ENCODE measurements at regions not wholly inside any gene's neighbourhood (a gene's known extent, or its start where the extent isn't known, plus 50 kb on each side); places are given as distances from the start of the nearest gene placed in this dataset.

- no peak for DNase-seq
These were observed 236.8 kb downstream of the OPA1 start for GRCh38 chr3:193829781-193830180.

DNA sequence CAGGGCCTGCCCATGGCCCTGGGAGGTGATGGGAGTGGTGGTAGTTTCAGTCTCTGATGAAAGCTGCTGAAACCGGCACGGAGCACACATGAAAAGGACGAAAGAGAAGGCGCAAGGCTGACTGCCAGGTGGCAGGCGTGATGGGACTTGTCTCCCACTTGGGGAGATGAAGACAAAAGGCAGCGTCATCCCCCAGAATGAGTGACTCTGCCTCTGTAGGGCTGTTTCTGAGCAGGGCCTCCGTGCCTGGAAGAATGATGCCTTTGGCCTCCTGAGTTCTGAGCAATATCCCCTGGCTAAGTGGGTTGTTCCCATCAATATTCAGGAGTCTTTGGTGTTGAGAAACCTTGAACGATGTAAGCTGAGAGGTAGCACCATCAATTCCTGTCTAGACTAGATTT, 237.8 kb downstream of the OPA1 start:
- DNase-seq: no peak

DNA sequence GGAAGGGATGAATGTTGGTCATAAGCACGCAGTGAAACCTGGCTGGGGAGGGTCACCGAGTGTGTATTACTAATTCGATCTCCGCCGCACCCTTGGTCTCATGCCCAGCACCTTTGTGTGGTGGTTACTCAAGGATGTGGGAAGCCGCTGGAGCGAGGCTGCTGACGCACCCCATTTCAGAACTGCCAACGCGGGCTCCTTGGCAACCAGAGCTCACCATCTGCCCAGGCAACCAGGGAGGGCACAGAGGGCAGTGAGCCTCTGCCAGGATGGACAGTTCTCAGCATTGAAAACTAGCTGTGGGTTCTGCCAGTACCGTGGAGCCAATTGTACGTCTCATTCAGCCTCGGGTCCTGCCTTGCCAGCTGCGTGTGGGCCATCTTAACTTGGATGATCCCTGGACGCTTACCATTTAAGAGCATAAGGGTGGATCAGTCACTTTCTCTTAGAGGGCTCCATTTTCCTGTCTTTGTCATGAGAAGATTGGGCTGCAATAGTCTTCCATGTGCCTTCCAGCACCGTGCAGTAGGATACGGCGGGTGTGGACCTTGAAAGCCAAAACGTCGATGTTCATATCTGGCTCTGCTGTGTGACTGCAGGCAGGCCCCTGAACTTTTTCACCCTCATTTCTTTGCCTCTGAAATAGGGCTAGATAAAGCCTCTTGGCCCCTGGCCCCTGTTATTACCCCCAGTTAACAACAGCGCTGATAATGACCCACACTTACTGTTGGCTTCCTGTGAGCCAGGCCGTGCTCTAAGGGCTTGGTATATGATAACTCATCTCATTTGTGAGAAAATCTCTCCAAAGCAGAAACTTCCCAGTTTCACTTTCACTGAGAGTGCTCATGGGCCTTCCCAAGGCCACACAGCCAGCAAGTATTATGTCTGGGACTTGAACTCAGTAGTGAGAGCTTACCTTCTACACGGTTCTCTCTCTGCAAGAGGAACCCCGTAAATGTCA, 238.8 kb downstream of the OPA1 start:
- no peak for DNase-seq

GRCh38 chr3:193832833-193833413, 239.9 kb downstream of the OPA1 start:
- DNase-seq: no peak

DNA sequence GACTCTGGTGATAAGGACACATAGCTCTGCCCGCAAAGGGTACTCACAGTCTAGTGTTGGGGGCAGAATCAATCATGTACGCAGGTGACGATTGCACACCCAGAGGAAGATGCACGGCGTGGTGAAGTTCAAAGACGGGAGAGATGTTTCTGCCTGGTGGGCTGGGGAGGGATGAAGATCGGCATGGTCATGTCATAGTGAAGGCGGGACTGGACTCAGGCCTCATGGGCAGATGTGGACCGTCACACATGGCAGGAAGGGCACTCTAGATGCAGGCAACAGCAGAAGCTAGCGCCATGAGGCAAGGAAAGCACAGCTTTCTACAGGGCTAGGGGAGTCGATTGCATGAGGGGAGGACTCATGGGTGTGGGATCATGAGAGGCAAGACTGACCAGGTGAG, 240.6 kb downstream of the OPA1 start:
- DNase-seq: no peak

DNA sequence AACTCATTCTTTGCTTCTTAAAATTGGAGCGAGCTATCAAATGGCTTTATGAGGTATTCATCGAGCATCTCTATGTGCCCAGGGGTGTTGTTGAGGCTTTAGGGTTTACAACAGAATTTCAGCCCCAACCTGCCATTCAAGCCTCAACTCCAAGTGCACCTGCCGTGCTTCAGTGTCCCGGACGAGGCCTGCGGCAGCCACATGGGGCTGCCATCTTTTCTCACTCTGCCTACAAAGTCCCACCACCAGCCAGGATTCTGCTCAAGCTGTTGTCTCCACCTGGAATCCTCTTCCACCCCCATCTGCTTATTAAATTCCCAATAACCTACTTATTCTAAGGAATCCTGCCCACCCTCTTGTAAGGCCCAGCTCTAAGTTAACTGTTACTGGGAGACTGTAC, 242.4 kb downstream of the OPA1 start:
- no peak for DNase-seq

DNA sequence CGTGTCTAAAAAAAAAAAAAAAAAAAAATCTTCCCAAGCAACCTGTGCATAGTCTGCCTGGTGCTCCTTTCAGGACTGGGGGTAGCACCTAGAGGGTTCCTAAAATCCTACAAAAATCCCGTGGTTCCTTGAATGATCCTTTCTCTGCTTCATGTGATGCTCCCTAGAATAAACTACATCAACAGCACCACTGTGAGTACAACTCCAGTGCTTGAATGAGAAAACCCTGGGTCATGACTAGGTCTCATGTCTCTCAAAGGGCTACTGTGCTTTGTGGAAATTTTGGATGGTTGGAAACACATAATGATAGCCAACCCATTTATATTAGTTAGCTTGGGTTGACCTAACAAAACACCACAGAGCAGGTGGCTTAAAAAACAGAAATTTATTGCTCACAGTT, 243.5 kb downstream of the OPA1 start:
- no peak for DNase-seq

GRCh38 chr3:193836918-193837317, 243.9 kb downstream of the OPA1 start:
- DNase-seq: no peak

GRCh38 chr3:193837347-193837827, 244.4 kb downstream of the OPA1 start:
- no peak for DNase-seq

GRCh38 chr3:193840111-193840641, 247.2 kb downstream of the OPA1 start:
- no peak for DNase-seq

GRCh38 chr3:193841581-193841980, 248.6 kb downstream of the OPA1 start:
- no peak for DNase-seq

GRCh38 chr3:193842029-193842798, 249.2 kb downstream of the OPA1 start:
- no peak for DNase-seq

DNA sequence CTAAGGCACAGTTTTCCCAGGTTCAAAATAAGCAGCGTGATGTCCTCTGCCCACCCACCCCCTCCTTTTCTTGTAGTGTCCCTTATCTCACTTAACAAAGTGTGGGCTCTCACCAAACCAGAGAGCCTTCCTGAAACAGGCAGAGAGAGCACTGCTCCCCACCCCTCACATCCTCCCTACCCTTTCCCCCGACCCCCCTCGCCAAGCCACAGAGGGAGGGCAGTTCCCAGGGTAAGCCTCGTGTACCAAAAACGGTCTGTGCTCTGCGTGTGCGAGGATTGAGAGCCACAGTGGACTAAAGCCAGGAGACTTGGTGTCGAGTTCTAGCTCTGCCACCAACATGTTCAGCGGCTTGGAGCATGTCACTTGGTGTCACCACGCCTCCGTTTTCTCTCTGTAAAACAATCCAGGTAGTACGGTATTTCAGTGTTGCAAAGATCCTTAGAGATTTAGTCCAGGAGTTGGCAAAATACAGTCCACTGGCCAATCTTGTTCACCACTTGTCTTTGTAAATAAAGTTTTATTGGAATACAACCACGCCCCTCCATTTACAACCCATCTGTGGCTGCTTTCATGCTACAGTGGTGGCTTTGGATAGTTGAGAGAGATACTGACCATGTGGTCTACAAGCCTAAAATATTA, 249.9 kb downstream of the OPA1 start:
- no peak for DNase-seq

GRCh38 chr3:193843474-193844301, 250.7 kb downstream of the OPA1 start:
- DNase-seq: no peak

DNA sequence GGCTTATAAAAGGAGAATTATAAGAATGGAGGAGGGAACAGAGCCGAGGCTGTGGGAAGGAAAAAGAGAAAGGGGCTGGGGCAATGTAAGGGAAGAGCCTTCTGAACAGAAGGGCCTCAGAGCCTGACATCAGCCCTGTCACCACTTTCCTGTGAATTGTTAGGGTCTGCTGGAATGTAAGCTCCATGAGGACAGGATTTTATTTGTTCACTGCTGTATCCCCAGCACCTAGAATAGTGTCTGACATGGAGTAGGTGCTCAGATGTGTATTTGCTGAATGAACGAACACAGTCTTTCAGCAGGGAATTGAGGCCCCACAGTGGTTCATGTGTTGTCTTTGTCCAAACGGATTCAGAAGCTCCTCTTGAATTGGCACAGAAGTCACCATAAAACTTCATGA, 251.5 kb downstream of the OPA1 start:
- no peak for DNase-seq

DNA sequence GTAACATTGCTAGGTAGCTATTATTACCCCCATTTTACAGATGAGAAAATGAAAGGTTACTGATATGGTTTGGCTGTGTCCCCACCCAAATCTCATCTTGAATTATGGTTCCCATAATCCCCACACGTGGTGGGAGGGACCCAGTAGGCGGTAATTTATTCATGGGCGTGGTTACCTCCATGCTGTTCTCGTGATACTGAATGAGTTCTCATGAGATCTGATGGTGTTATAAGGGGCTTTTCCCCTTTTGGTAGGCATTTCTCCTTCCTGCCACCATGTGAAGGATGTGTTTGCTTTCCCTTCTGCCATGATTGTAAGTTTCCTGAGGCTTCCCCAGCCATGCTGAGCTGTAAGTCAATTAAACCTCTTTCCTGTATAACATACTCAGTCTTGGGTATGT, 252.1 kb downstream of the OPA1 start:
- DNase-seq: no peak

DNA sequence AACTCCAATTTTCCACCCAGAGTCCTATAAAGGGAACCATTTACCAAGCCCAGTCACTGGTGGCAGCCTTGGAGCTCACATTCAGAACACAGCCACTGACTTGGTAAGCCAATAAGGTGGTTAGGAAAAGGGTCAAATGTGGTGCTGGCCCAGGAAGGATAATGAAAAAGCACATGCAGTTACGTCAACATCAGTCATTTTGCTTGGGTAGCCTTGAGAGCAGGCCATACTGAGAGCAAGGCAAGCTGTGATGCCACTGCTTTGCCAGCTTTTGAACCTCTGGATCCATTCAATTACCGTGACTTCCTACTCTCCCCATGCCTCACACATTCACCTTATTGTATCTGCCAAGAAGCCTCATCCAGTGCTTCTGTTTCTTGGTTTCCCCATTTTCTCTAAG, 253.6 kb downstream of the OPA1 start:
- DNase-seq: no peak

GRCh38 chr3:193847402-193847801, 254.4 kb downstream of the OPA1 start:
- no peak for DNase-seq

- no peak for DNase-seq
These were observed 255.5 kb downstream of the OPA1 start for GRCh38 chr3:193848547-193848946.

GRCh38 chr3:193850084-193850619, 257.1 kb downstream of the OPA1 start:
- DNase-seq: no peak

DNA sequence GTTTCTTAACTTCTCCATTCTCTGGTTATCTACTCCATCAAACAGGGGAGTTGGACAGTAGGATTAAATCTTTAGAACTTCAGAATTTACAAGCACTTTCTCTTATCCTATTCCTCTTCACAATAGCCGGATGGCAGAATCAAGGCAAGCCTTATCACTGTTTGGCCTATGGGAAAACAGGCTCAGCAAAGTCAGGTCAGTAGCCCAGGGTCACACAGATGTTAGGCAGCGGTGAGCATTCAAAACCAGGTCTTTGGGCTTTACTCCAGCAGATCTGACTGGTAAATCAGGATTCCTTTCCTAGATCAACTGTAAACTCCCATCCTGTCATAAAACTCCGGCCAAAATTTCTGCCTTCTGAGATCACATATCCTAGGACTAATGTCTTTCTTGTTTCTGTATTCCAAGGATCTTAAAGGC, 258.4 kb downstream of the OPA1 start:
- DNase-seq: no peak
